GM10248 (cell line): ENCODE measurements at regions not wholly inside any gene's neighbourhood (a gene's known extent, or its start where the extent isn't known, plus 50 kb on each side); places are given as distances from the start of the nearest gene placed in this dataset.

Source experiments
- CTCF ChIA-PET: fragments of 300-600 bp; sonication (Branson Sonifier 250); formaldehyde crosslinking; extraction: SDS; loops from one replicate; lab custom pipeline; 2021; ENCODE audit warnings: antibody characterized with exemption; lab: Yijun Ruan, JAX
- POLR2A ChIA-PET: fragments of 350-650 bp; sonication (Branson Sonifier 250); formaldehyde crosslinking; extraction: SDS; loops from one replicate; lab custom pipeline; 2020; ENCODE audit warnings: antibody characterized with exemption; lab: Yijun Ruan, JAX
- DNase-seq: peaks from one replicate; pipeline ENCODE4 v3.0.0; 2012; ENCODE audit errors: extremely low spot score
- CTCF ChIP-seq: IDR thresholded peaks from 2 replicates; pipeline ENCODE4 v1.5.1; 2012; ENCODE audit warnings: mild to moderate bottlenecking, low read depth; ENCODE audit errors: extremely low read depth, missing control alignments, control extremely low read depth

- ChIA-PET POLR2A (no interaction called here), CTCF (interaction anchor here (0.9 kb wide), 1 partner anchor 26 kb away, joined by 3 read pairs; no protein-coding TSS in a partner anchor)
- no peak for DNase-seq
- TF ChIP-seq CTCF, result no peak
These were observed 163.5 kb downstream of the MDFIC start for GRCh38 chr7:115085421-115085820.

GRCh38 chr7:115083935-115084334 lies 162.0 kb downstream of the MDFIC start:
- no peak for TF ChIP-seq CTCF
- DNase-seq, result no peak
- POLR2A ChIA-PET, result no interaction called here
- CTCF ChIA-PET, result no interaction called here

- no peak for TF ChIP-seq CTCF
- POLR2A ChIA-PET, result no interaction called here
- DNase-seq, result no peak
- CTCF ChIA-PET, result interaction anchor here (1.0 kb wide), 1 partner anchor 29 kb away, joined by 3 read pairs; no protein-coding TSS in a partner anchor
These were observed 159.9 kb downstream of the MDFIC start for GRCh38 chr7:115081772-115082171.

GRCh38 chr7:115078851-115079250 lies 157.0 kb downstream of the MDFIC start:
- TF ChIP-seq CTCF, result no peak
- DNase-seq, result no peak
- ChIA-PET POLR2A (no interaction called here), CTCF (no interaction called here)

GRCh38 chr7:115078386-115078785 lies 156.5 kb downstream of the MDFIC start:
- CTCF ChIA-PET, result no interaction called here
- TF ChIP-seq CTCF, result no peak
- POLR2A ChIA-PET, result no interaction called here
- DNase-seq, result no peak

- ChIA-PET CTCF (no interaction called here), POLR2A (no interaction called here)
- DNase-seq, result no peak
- TF ChIP-seq CTCF, result no peak
These were observed 148.4 kb downstream of the MDFIC start for GRCh38 chr7:115070311-115070710.
